ENCODE measurements at regions not wholly inside any gene's neighbourhood (a gene's known extent, or its start where the extent isn't known, plus 50 kb on each side); places are given as distances from the start of the nearest gene placed in this dataset.
A peak's percentile ranks its signal among the peaks of the same experiment; 100 is the strongest.

GRCh38 chr6:43923376-43924221 is 153.6 kb downstream of the VEGFA start:
- H3K4me2 ChIP-seq (ENCODE audit: insufficient read depth, low read length): no peak overlapping the region
- H3K4me3 ChIP-seq: no peak overlapping the region
- no peaks in the 10 kb centered on the region for H3K9me3 ChIP-seq (replicated peaks; ENCODE audit: control insufficient read depth, insufficient read depth, low read depth, low read length)
- H3K36me3 ChIP-seq (ENCODE audit: control insufficient read depth, insufficient read depth, low read length): no peaks in the 10 kb centered on the region
- peak overlapping the region in 1 of 2 experiments; percentile 7; a peak in 2 of 4 replicates for H3K9ac ChIP-seq (ENCODE audit: insufficient read depth in 1 of 2, low read depth in 2 of 2, low read length in 2 of 2)
- H3K27me3 ChIP-seq (ENCODE audit: control insufficient read depth in 2 of 2, insufficient read depth in 2 of 2, low read length in 2 of 2): no peaks in the 10 kb centered on the region
- intact Hi-C loops (cut with micrococcal nuclease): no loop called here
- POLR2A ChIA-PET: interaction anchor here (0.8 to 6.9 kb wide), 4 partner anchors 9 to 323 kb away, joined by 3 to 102 read pairs (median 25); partner anchors contain the start of gene HSP90AB1
- 87% methylated on average over 15 of the region's 15 CpGs for WGBS (ENCODE audit: insufficient coverage, low coverage, missing lambda C conversion rate)
- no peak for ATAC-seq
- no TSS peak for BruUV-seq (replicated peaks)
- H3K4me1 ChIP-seq (replicated peaks in 1 of 2; ENCODE audit: control insufficient read depth in 2 of 2, insufficient read depth in 2 of 2, low read length in 2 of 2): peaks cover 31 to 33% of the 10 kb centered on the region in 2 experiments
- no peaks in the 10 kb centered on the region for H3K9me1 ChIP-seq (ENCODE audit: control insufficient read depth, insufficient read depth, low read length)
- H3K79me2 ChIP-seq (ENCODE audit: control insufficient read depth, insufficient read depth, low read length): no peaks in the 10 kb centered on the region
- no peak overlapping the region; the same call in 2 of the 3 replicates for H3K27ac ChIP-seq (ENCODE audit: extremely low read depth, low read depth, low read length)
- FAIRE-seq: no peak
- CTCF ChIA-PET (ENCODE audit: low intra/inter-chr PET ratio): no interaction called here
- H4K20me1 ChIP-seq (replicated peaks; ENCODE audit: control insufficient read depth, insufficient read depth, low read length): no peaks in the 10 kb centered on the region
- no peak for DNase-seq (ENCODE audit: extremely low read depth in 1 of 4, low spot score in 3 of 4)
- TF ChIP-seq NR2C2 (CRISPR knock-in tag; IDR thresholded peaks at IDR 0.05) (no peak), NR2C2 (tag; IDR thresholded peaks at IDR 0.05) (peak; percentile 26; the same call in 1 of the 2 replicates), ZNF589 (CRISPR knock-in tag; IDR thresholded peaks at IDR 0.05; ENCODE audit: low read depth) (peak; percentile 40; the same call in 1 of the 2 replicates), ATF2 (CRISPR knock-in tag; IDR thresholded peaks at IDR 0.05) (no peak), FOSL1 (tag; conservative IDR thresholded peaks at IDR 0.05) (0 out of 2 replicates have a peak, but pooled peaks have one; percentile 21), ZNF511 (CRISPR knock-in tag; IDR thresholded peaks at IDR 0.05) (no peak), ZNF639 (CRISPR knock-in tag; conservative IDR thresholded peaks at IDR 0.05 in 1 of 2, IDR thresholded peaks at IDR 0.05 in 1 of 2) (0 out of 4 replicates have a peak, but pooled peaks of 1 of the 2 experiments have one; percentile 40), ESRRA (IDR thresholded peaks at IDR 0.05; ENCODE audit: borderline replicate concordance, low read depth) (no peak), CAMTA2 (CRISPR knock-in tag; conservative IDR thresholded peaks at IDR 0.05) (no peak), GATAD2A (IDR thresholded peaks at IDR 0.05) (no peak), ZNF644 (tag; IDR thresholded peaks at IDR 0.05; ENCODE audit: low read depth) (0 out of 2 replicates have a peak, but pooled peaks have one; percentile 31), RBFOX2 (IDR thresholded peaks at IDR 0.05; ENCODE audit: low read depth, low read length) (peak; percentile 17; the same call in 1 of the 2 replicates), BCL6 (CRISPR knock-in tag; IDR thresholded peaks at IDR 0.05) (no peak), SMARCA4 (IDR thresholded peaks at IDR 0.05) (no peak), ZNF175 (CRISPR knock-in tag; IDR thresholded peaks at IDR 0.05; ENCODE audit: low read depth) (peak; percentile 74; the same call in 1 of the 2 replicates), CXXC5 (CRISPR knock-in tag; IDR thresholded peaks at IDR 0.05) (peak; percentile 9; the same call in 1 of the 2 replicates)
- in situ Hi-C loops (cut with MboI): no loop called here
- H2AFZ ChIP-seq (ENCODE audit: low read depth, low read length): no peak overlapping the region

Measured in K562 (cell line).